Osteoblast (primary cell): ENCODE measurements at regions not wholly inside any gene's neighbourhood (a gene's known extent, or its start where the extent isn't known, plus 50 kb on each side); places are given as distances from the start of the nearest gene placed in this dataset.

Experiments used
- DNase-seq: peaks from one replicate; pipeline ENCODE4 v3.0.0; 2011; ENCODE audit warnings: low spot score, mixed read lengths; ENCODE audit not compliant: insufficient read length; ENCODE audit errors: missing footprints
- H2AFZ ChIP-seq: 2 replicates; pipeline ENCODE4 v1.6.0; 2011; ENCODE audit warnings: mild to moderate bottlenecking, low read length
- H3K27ac ChIP-seq: 2 replicates; pipeline ENCODE4 v1.5.1; 2011; ENCODE audit warnings: mild to moderate bottlenecking, low read depth, low read length, moderate library complexity
- H3K27me3 ChIP-seq: 2 replicates; pipeline ENCODE4 v1.6.0; 2012; ENCODE audit warnings: mild to moderate bottlenecking, control low read depth, inconsistent platforms, low read length, moderate library complexity; ENCODE audit not compliant: insufficient read depth
- H3K36me3 ChIP-seq: 2 replicates; pipeline ENCODE4 v1.5.1; 2011; ENCODE audit warnings: mild to moderate bottlenecking, low read length, control low read depth, moderate library complexity; ENCODE audit not compliant: insufficient read depth
- H3K4me1 ChIP-seq: 2 replicates; pipeline ENCODE4 v1.5.1; 2011; ENCODE audit warnings: mild to moderate bottlenecking, low read length, control low read depth, moderate library complexity; ENCODE audit not compliant: insufficient read depth
- H3K4me2 ChIP-seq: 2 replicates; pipeline ENCODE4 v1.6.0; 2011; ENCODE audit warnings: mild to moderate bottlenecking, low read length; ENCODE audit not compliant: insufficient read depth
- H3K4me3 ChIP-seq: fragments of 200-600 bp; sonication (generic); 3 replicates; pipeline ENCODE4 v1.5.1; 2012; ENCODE audit warnings: mild to moderate bottlenecking, low read length, inconsistent platforms; ENCODE audit not compliant: insufficient read depth
- H3K79me2 ChIP-seq: 2 replicates; pipeline ENCODE4 v1.6.0; 2012; ENCODE audit warnings: mild to moderate bottlenecking, low read length, control low read depth, inconsistent platforms; ENCODE audit not compliant: insufficient read depth
- H3K9me3 ChIP-seq: 2 replicates; pipeline ENCODE4 v1.5.1; 2011; ENCODE audit warnings: low read depth, low read length, control low read depth
- H4K20me1 ChIP-seq: 2 replicates; pipeline ENCODE4 v1.6.0; 2012; ENCODE audit warnings: mild to moderate bottlenecking, low read length, control low read depth; ENCODE audit not compliant: insufficient read depth
- CTCF ChIP-seq: IDR thresholded peaks from 2 replicates; pipeline ENCODE4 v1.5.1; 2011; ENCODE audit warnings: mild to moderate bottlenecking, low read depth, low read length, moderate library complexity; ENCODE audit errors: extremely low read depth

- no peaks in the 10 kb centered on the region for H3K79me2 ChIP-seq
- H3K4me2 ChIP-seq: no peak overlapping the region
- H3K27ac ChIP-seq: no peak overlapping the region
- H3K36me3 ChIP-seq: no peaks in the 10 kb centered on the region
- no peak for TF ChIP-seq CTCF
- DNase-seq: no peak
- H4K20me1 ChIP-seq: no peaks in the 10 kb centered on the region
- H2AFZ ChIP-seq: no peak overlapping the region
- H3K4me3 ChIP-seq: no peak overlapping the region
- no peaks in the 10 kb centered on the region for H3K9me3 ChIP-seq
- no peaks in the 10 kb centered on the region for H3K27me3 ChIP-seq
- no peaks in the 10 kb centered on the region for H3K4me1 ChIP-seq
These were observed 481.7 kb upstream of the CRIM1 start for GRCh38 chr2:35873921-35874320.

- Histone ChIP-seq H4K20me1 (no peaks in the 10 kb centered on the region), H2AFZ (no peak overlapping the region), H3K4me2 (no peak overlapping the region), H3K9me3 (no peaks in the 10 kb centered on the region), H3K36me3 (no peaks in the 10 kb centered on the region), H3K27me3 (no peaks in the 10 kb centered on the region), H3K4me3 (no peak overlapping the region), H3K4me1 (no peaks in the 10 kb centered on the region), H3K27ac (no peak overlapping the region), H3K79me2 (no peaks in the 10 kb centered on the region)
- DNase-seq: no peak
- TF ChIP-seq CTCF: peak; percentile 11
These were observed 483.9 kb upstream of the CRIM1 start for GRCh38 chr2:35871672-35872071.

GRCh38 chr2:35870713-35871112, 484.9 kb upstream of the CRIM1 start:
- TF ChIP-seq CTCF: no peak
- Histone ChIP-seq H3K27ac (no peak overlapping the region), H3K79me2 (no peaks in the 10 kb centered on the region), H3K4me2 (no peak overlapping the region), H3K4me1 (no peaks in the 10 kb centered on the region), H3K9me3 (no peaks in the 10 kb centered on the region), H2AFZ (no peak overlapping the region), H3K27me3 (no peaks in the 10 kb centered on the region), H3K4me3 (no peak overlapping the region), H4K20me1 (no peaks in the 10 kb centered on the region), H3K36me3 (no peaks in the 10 kb centered on the region)
- no peak for DNase-seq

DNA sequence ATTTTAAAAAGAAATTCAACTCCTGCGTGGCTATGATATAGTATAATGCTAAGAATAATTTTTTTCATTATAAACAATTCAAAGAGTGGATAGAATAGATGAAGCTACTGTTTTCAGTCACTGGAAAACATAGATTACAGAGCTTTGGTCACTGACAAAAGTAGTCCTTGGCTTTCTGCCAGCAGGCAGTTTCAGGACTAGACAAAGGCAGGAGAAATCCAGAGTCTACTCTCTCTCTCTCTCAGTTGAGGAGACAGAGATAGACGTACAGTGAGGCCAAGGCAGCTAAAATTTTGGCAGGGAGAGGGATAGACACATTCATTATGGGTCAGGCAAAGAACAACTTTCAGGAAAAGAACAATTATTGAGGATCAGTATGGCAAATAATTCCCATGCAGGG, 491.4 kb upstream of the CRIM1 start:
- no peak overlapping the region for H3K4me3 ChIP-seq
- no peaks in the 10 kb centered on the region for H3K79me2 ChIP-seq
- H4K20me1 ChIP-seq: no peaks in the 10 kb centered on the region

More for the DNA sequence above, 491.4 kb upstream of the CRIM1 start:
- H3K36me3 ChIP-seq: no peaks in the 10 kb centered on the region
- no peak for TF ChIP-seq CTCF
- H3K4me2 ChIP-seq: no peak overlapping the region
- no peaks in the 10 kb centered on the region for H3K27me3 ChIP-seq
- no peak overlapping the region for H2AFZ ChIP-seq
- no peak for DNase-seq
- H3K4me1 ChIP-seq: no peaks in the 10 kb centered on the region
- H3K9me3 ChIP-seq: no peaks in the 10 kb centered on the region
- no peak overlapping the region for H3K27ac ChIP-seq
